H1 (cell line): ENCODE measurements at regions not wholly inside any gene's neighbourhood (a gene's known extent, or its start where the extent isn't known, plus 50 kb on each side); places are given as distances from the start of the nearest gene placed in this dataset.

ENCODE experiments used
- BACH1 ChIP-seq: IDR thresholded peaks from 2 replicates; pipeline ENCODE4 v1.6.1; 2012; ENCODE audit warnings: low read length, improper control_type of control experiment
- CHD7 ChIP-seq: fragments of 300-600 bp; sonication (generic); IDR thresholded peaks from 2 replicates; pipeline ENCODE4 v1.7.1; 2012; ENCODE audit warnings: low read length, moderate library complexity, mild to moderate bottlenecking, inconsistent platforms; ENCODE audit not compliant: insufficient replicate concordance
- EGR1 ChIP-seq: IDR thresholded peaks from 2 replicates; pipeline ENCODE4 v1.6.1; 2011; ENCODE audit warnings: low read depth, low read length, borderline replicate concordance
- GTF2F1 ChIP-seq: IDR thresholded peaks from 2 replicates; pipeline ENCODE4 v1.6.1; 2012; ENCODE audit warnings: low read depth, low read length, improper control_type of control experiment, borderline replicate concordance
- PHF8 ChIP-seq: fragments of 200-600 bp; sonication (generic); conservative IDR thresholded peaks from 2 replicates; pipeline ENCODE4 v1.7.1; 2012; ENCODE audit warnings: low read depth, mild to moderate bottlenecking, inconsistent platforms, low read length, moderate library complexity
- POLR2AphosphoS5 ChIP-seq: IDR thresholded peaks from 2 replicates; pipeline ENCODE4 v1.6.1; 2011; ENCODE audit warnings: low read depth, low read length
- SP2 ChIP-seq: IDR thresholded peaks from 2 replicates; pipeline ENCODE4 v1.6.1; 2012; ENCODE audit warnings: mild to moderate bottlenecking, low read length, inconsistent platforms
- TBP ChIP-seq: IDR thresholded peaks from 2 replicates; pipeline ENCODE4 v1.6.1; 2011; ENCODE audit warnings: low read depth, low read length, improper control_type of control experiment
- ZNF274 ChIP-seq: IDR thresholded peaks from 2 replicates; pipeline ENCODE4 v1.7.0; 2012; ENCODE audit warnings: low read length, borderline replicate concordance; ENCODE audit errors: extremely low read depth
- TF ChIP-seq, protein P1 (sequence below): IDR thresholded peaks from 2 replicates; pipeline ENCODE4 v1.6.1; 2012; ENCODE audit warnings: low read length, inconsistent platforms

DNA sequence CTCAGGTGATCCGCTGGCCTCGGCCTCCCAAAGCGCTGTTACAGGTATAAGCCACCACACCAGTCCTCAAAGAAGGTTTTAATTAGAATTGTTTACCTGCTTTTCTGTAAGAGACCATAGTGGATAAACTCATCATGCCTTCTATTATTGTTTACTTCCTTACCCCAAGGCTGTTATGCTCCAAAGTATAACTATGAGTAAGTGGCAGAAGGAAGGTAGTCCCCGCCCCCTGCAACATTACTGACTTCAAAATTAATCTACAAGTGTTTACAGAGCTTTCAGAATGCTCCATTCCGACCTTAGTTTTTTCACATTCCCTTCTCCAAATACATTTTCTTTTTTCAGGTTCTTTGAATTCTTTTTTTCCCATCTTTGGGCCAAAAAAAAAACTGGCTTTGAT, 480.5 kb upstream of the NOX3 start (continued):
- no peak for TF ChIP-seq CHD7
- TF ChIP-seq PHF8, result no peak
- TF ChIP-seq TBP, result no peak
- no peak for TF ChIP-seq ZNF274
- no peak for TF ChIP-seq SP2
- TF ChIP-seq, protein P1, sequence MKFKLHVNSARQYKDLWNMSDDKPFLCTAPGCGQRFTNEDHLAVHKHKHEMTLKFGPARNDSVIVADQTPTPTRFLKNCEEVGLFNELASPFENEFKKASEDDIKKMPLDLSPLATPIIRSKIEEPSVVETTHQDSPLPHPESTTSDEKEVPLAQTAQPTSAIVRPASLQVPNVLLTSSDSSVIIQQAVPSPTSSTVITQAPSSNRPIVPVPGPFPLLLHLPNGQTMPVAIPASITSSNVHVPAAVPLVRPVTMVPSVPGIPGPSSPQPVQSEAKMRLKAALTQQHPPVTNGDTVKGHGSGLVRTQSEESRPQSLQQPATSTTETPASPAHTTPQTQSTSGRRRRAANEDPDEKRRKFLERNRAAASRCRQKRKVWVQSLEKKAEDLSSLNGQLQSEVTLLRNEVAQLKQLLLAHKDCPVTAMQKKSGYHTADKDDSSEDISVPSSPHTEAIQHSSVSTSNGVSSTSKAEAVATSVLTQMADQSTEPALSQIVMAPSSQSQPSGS, result no peak
- no peak for TF ChIP-seq POLR2AphosphoS5
- no peak for TF ChIP-seq GTF2F1
- no peak for TF ChIP-seq EGR1
- TF ChIP-seq BACH1, result no peak
